Testis (tissue), 2 donors: ENCODE measurements at regions not wholly inside any gene's neighbourhood (a gene's known extent, or its start where the extent isn't known, plus 50 kb on each side); places are given as distances from the start of the nearest gene placed in this dataset.
A peak's percentile ranks its signal among the peaks of the same experiment; 100 is the strongest.

Source experiments
- DNase-seq: peaks from one replicate; pipeline ENCODE4 v3.0.0-alpha.2; 2019
- H3K27ac ChIP-seq, 2 donors: fragments of 200-600 bp; sonication (generic); one replicate each; pipeline ENCODE4 v1.5.1; 2019
- H3K27me3 ChIP-seq: fragments of 200-600 bp; sonication (generic); one replicate; pipeline ENCODE4 v1.5.1; 2019
- H3K36me3 ChIP-seq: fragments of 200-600 bp; sonication (generic); one replicate; pipeline ENCODE4 v1.5.1; 2017; ENCODE audit warnings: low read depth; ENCODE audit errors: missing control alignments
- H3K4me1 ChIP-seq: fragments of 200-600 bp; sonication (generic); one replicate; pipeline ENCODE4 v1.5.1; 2019
- H3K4me3 ChIP-seq, 2 donors: fragments of 200-600 bp; sonication (generic); one replicate each; pipeline ENCODE4 v1.5.1; 2017 to 2019
- H3K9me3 ChIP-seq: fragments of 200-600 bp; sonication (generic); one replicate; pipeline ENCODE4 v1.5.1; 2017
- POLR2A ChIP-seq: fragments of 450-650 bp; IDR thresholded peaks from one replicate; pipeline ENCODE4 v1.6.1; 2017; ENCODE audit warnings: antibody characterized with exemption, mild to moderate bottlenecking, moderate library complexity
- WGBS, 2 donors: methylation state at CpG; one replicate each; pipeline ENCODE4 v1.1.5; 2018; 5-methylcytosine and 5-hydroxymethylcytosine counted together
- intact Hi-C: fragments of 100-400 bp; cut with DNase I; formaldehyde crosslinking; loops from one replicate; pipeline ENCODE4 v1.15.1; 2023; ENCODE audit warnings: low total_unique reads
- TF ChIP-seq, protein P1 (sequence below), 3 experiments: fragments of 450-650 bp in 2 of 3; fragments of 200-600 bp in 1 of 3; sonication (generic) in 1 of 3; IDR thresholded peaks; one replicate each; pipeline ENCODE4 v1.5.1; 2016 to 2019; ENCODE audit warnings: antibody characterized with exemption in 3 of 3, mild to moderate bottlenecking in 2 of 3, moderate library complexity in 1 of 3

DNA sequence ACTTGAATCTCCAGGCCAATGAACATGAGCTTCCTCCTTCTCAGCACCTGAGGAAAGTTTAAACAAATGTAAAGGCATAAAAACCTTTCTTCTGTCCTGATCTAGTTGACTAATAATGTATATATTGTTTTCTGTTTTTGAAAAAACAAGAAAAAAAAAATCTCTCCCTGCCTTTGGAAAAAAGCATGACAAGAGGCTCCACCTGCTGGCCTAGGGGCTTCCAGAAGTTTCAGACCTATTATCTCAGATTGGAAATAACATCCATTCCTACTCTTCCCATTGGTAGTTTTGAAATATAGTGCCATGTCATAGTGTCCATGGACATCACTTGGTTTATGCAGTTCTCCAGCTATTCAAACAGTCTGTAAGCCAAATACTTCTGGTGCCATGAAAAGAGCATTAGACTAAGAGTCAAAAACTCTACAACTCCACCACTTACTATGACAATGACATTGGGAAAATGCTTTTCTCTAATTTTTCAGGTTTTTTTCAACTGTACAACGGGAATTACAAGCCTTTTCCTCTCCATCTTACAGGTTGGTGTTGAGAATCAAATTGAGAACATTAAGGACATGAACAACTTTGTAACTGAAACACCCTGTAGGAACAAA lies 409.6 kb upstream of the MPDZ start:
- H3K4me1 ChIP-seq = no peaks in the 10 kb centered on the region
- intact Hi-C loops = no loop called here
- peak; percentile 25 for DNase-seq
- no peaks in the 10 kb centered on the region for H3K27me3 ChIP-seq
- no peaks in the 10 kb centered on the region for H3K36me3 ChIP-seq
- no peak overlapping the region for H3K4me3 ChIP-seq
- no peak overlapping the region for H3K27ac ChIP-seq
- 63 to 71% methylated on average over 1 of the region's 1 CpG for WGBS, 2 donors
- TF ChIP-seq POLR2A = no peak
- TF ChIP-seq, protein P1, sequence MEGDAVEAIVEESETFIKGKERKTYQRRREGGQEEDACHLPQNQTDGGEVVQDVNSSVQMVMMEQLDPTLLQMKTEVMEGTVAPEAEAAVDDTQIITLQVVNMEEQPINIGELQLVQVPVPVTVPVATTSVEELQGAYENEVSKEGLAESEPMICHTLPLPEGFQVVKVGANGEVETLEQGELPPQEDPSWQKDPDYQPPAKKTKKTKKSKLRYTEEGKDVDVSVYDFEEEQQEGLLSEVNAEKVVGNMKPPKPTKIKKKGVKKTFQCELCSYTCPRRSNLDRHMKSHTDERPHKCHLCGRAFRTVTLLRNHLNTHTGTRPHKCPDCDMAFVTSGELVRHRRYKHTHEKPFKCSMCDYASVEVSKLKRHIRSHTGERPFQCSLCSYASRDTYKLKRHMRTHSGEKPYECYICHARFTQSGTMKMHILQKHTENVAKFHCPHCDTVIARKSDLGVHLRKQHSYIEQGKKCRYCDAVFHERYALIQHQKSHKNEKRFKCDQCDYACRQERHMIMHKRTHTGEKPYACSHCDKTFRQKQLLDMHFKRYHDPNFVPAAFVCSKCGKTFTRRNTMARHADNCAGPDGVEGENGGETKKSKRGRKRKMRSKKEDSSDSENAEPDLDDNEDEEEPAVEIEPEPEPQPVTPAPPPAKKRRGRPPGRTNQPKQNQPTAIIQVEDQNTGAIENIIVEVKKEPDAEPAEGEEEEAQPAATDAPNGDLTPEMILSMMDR (IDR thresholded peaks at IDR 0.05) = peak in 1 of 3 experiments; percentile 13
- no peaks in the 10 kb centered on the region for H3K9me3 ChIP-seq

DNA sequence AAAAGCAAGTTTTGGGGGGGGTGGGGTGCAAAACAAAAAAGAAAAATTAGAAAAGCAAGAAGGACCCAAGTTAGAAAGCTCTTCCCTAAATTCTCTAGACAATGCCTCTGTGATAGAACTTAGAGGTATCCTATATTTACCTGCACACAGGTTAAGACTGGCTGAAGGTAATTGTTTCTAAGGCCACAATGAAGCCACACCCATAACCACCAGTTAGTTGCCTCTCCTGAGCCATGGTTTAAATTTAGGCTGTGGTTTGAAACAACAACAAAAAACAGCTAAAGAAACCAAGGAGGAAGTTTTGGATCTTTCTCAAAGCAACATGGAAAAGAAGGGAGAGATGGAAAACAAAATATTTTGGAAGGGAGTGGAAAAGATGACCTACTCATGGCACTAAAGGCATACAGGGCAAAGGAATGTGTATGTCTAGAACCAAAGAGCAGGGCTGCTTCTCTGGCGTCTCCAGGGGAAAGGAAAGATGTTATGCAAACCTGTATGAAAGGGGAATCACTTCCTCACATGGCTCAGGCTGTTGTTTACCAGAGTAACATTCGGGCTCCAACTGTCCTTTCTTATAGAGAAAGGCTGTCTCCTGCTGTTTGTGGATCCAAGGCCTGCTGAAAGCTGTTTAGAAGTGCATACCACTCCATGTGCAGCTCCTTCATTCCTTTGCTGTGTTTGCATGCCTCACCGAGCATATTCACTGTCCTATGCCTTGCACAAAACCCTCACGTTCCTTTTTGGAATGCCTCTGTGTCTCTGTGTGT lies 408.9 kb upstream of the MPDZ start:
- no peaks in the 10 kb centered on the region for H3K9me3 ChIP-seq
- H3K4me1 ChIP-seq = no peaks in the 10 kb centered on the region
- H3K4me3 ChIP-seq = no peak overlapping the region
- no peak for DNase-seq
- H3K36me3 ChIP-seq = no peaks in the 10 kb centered on the region
- TF ChIP-seq, protein P1 (IDR thresholded peaks at IDR 0.05) = no peak
- no peak for TF ChIP-seq POLR2A
- intact Hi-C loops = no loop called here
- no peaks in the 10 kb centered on the region for H3K27me3 ChIP-seq
- 63 to 72% methylated on average over 4 of the region's 4 CpGs for WGBS, 2 donors
- H3K27ac ChIP-seq = no peak overlapping the region

DNA sequence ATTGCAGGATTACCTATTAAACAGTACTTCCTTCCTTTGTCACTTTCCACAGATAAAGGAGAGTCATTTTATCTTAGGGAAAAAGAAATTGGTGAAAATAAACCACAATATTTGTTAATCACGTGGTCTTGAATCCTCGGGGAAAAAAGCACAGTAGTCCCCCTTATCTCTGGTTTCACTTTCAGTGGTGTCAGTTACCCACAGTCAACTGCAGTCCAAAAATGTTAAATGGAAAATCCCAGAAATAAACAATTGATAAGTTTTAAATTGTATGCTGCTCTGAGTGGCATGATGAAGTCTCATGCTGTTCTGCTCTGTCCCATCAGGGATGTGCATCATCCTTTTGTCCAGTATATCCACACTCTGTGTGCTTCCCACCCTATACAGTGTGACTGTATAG lies 405.2 kb upstream of the MPDZ start:
- no peak for TF ChIP-seq POLR2A
- TF ChIP-seq, protein P1 (IDR thresholded peaks at IDR 0.05) = no peak
- no peak overlapping the region for H3K27ac ChIP-seq
- H3K4me3 ChIP-seq = no peak overlapping the region
- DNase-seq = no peak
- H3K27me3 ChIP-seq = no peaks in the 10 kb centered on the region
- 50 to 68% methylated on average over 2 of the region's 2 CpGs for WGBS, 2 donors
- H3K4me1 ChIP-seq = no peaks in the 10 kb centered on the region
- H3K36me3 ChIP-seq = no peaks in the 10 kb centered on the region
- H3K9me3 ChIP-seq = no peaks in the 10 kb centered on the region
- intact Hi-C loops = no loop called here

DNA sequence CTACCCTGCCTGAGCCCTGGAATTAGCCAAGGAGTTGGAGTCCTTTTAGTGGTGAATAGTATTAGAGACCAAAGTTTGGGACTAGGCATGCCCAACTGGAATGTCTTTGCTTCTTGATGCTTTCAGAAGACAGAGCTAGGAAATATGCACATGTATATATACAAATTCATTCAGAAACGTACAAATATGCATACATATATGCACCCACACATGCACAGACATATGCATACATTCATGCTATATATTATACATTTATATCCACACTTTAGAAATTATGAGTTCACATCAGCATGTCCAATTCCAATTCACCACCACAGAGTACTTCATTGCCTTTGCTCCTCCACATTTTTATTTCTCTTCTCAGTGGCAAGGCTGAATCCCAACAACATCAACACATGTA lies 398.3 kb upstream of the MPDZ start:
- Histone ChIP-seq H3K4me1 (no peaks in the 10 kb centered on the region), H3K9me3 (no peaks in the 10 kb centered on the region), H3K4me3 (no peak overlapping the region), H3K27me3 (no peaks in the 10 kb centered on the region), H3K36me3 (no peaks in the 10 kb centered on the region), H3K27ac (no peak overlapping the region)
- intact Hi-C loops = no loop called here
- no peak for DNase-seq
- 80 to 82% methylated on average over 1 of the region's 1 CpG for WGBS, 2 donors
- no peak for TF ChIP-seq POLR2A
- TF ChIP-seq, protein P1 (IDR thresholded peaks at IDR 0.05) = no peak

DNA sequence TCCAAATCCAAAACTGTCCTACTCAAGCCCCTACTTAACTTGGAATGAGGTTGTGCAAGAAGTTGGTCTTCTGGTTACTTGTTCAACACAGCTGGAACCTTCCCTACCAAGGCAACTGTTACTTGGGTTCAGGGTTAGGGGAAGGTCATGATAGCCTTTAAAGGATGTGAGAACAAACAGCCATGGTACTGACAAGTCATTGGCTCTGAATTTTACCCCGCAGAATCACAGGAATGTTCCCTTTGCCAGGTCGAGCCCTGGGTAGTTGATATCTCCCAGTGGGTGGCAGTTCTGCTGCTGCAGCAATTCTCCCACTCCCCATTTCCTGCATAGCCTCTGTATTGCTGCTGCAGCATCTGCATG lies 396.1 kb upstream of the MPDZ start:
- Histone ChIP-seq H3K27me3 (no peaks in the 10 kb centered on the region), H3K4me3 (no peak overlapping the region), H3K36me3 (no peaks in the 10 kb centered on the region), H3K9me3 (no peaks in the 10 kb centered on the region), H3K27ac (no peak overlapping the region), H3K4me1 (no peaks in the 10 kb centered on the region)
- no peak for DNase-seq
- intact Hi-C loops = no loop called here
- TF ChIP-seq, protein P1 (IDR thresholded peaks at IDR 0.05) = no peak
- no peak for TF ChIP-seq POLR2A
- 41 to 46% methylated on average over 2 of the region's 2 CpGs for WGBS, 2 donors
